Stomach (tissue), 8 donors: ENCODE measurements at regions not wholly inside any gene's neighbourhood (a gene's known extent, or its start where the extent isn't known, plus 50 kb on each side); places are given as distances from the start of the nearest gene placed in this dataset.

Source experiments
- DNase-seq, 2 donors: peaks; one replicate each; pipeline versions ENCODE4 v3.0.0 to v3.0.0-alpha.2; 2013 to 2019
- H3K27ac ChIP-seq, 5 donors: fragments of 200-600 bp in 4 of 5; sonication (generic) in 4 of 5; one replicate each; pipeline ENCODE4 v1.5.1; 2013 to 2019; ENCODE audit warnings: mild to moderate bottlenecking in 1 of 5, moderate library complexity in 1 of 5
- H3K27me3 ChIP-seq, 3 donors: fragments of 200-600 bp; sonication (generic); one replicate each; pipeline ENCODE4 v1.5.1; 2017 to 2019; ENCODE audit warnings: mixed run types in 1 of 3
- H3K36me3 ChIP-seq, 4 donors: fragments of 200-600 bp; sonication (generic); 1 replicate in 3 of 4; 2 replicates in 1 of 4; pipeline ENCODE4 v1.5.1; 2016 to 2019
- H3K4me1 ChIP-seq, 4 donors: fragments of 200-600 bp; sonication (generic); one replicate each; pipeline ENCODE4 v1.5.1; 2016 to 2019
- H3K4me3 ChIP-seq, 4 donors: fragments of 200-600 bp; sonication (generic) in 3 of 4; one replicate each; pipeline ENCODE4 v1.5.1; 2016 to 2019; ENCODE audit warnings: mild to moderate bottlenecking in 1 of 4
- H3K9me3 ChIP-seq, 4 donors: fragments of 200-600 bp; sonication (generic); one replicate each; pipeline ENCODE4 v1.5.1; 2016 to 2019
- CTCF ChIP-seq, 7 experiments: fragments of 450-650 bp in 4 of 7; fragments of 200-600 bp in 3 of 7; sonication (generic) in 3 of 7; IDR thresholded peaks; one replicate each; pipeline ENCODE4 v1.5.1; 2016 to 2019; ENCODE audit warnings: antibody characterized with exemption in 7 of 7, control low read depth in 2 of 7, mild to moderate bottlenecking in 1 of 7
- EP300 ChIP-seq: sonication (generic); formaldehyde crosslinking; IDR thresholded peaks from one replicate; pipeline ENCODE4 v1.6.1; 2017; ENCODE audit warnings: antibody characterized with exemption
- POLR2A ChIP-seq, 4 donors: fragments of 450-650 bp; IDR thresholded peaks; one replicate each; pipeline ENCODE4 v1.6.1; 2016; ENCODE audit warnings: antibody characterized with exemption in 4 of 4, control low read depth in 2 of 4, mild to moderate bottlenecking in 1 of 4, moderate library complexity in 1 of 4
- POLR2AphosphoS5 ChIP-seq, 3 donors: sonication (generic); formaldehyde crosslinking; IDR thresholded peaks; one replicate each; pipeline ENCODE4 v1.6.1; 2016; ENCODE audit warnings: antibody characterized with exemption in 3 of 3
- WGBS, 5 donors: extraction: QIAGEN DNeasy Blood & Tissue Kit in 3 of 5; methylation state at CpG; one replicate each; pipeline versions ENCODE4 v1.1.5 to v1.1.7; 2013 to 2018; 5-methylcytosine and 5-hydroxymethylcytosine counted together
- intact Hi-C: fragments of 100-400 bp; cut with DNase I; formaldehyde crosslinking; loops from one replicate; pipeline ENCODE4 v1.15.1; 2023; ENCODE audit warnings: low total_unique reads
- donor health status: healthy with polysubstance abuse.
- donor health status: Bipolar disorder and iron deficiency.
- donor health status: healthy.

DNA sequence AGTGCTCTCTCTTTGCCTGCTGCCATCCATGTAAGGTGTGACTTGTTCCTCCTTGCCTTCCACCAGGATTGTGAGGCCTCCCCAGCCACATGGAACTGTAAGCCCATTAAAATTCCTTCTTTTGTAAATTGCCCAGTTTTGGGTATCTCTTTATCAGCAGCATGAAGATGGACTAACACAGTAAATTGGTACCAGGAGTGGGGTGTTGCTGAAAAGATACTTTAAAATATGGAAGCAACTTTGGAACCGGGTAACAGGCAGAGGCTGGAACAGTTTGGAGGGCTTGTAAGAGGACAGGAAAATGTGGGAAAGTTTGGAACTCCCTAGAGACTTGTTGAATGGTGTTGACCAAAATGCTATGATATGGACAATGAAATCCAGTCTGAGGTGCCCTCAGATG is 63.8 kb upstream of the PPP1R9A start:
- H3K9me3 ChIP-seq = peaks cover 13 to 60% (median 42%) of the 10 kb centered on the region in 4 donors
- no peak overlapping the region for H3K4me3 ChIP-seq
- DNase-seq = no peak
- TF ChIP-seq EP300 (no peak), CTCF (IDR thresholded peaks at IDR 0.05) (no peak), POLR2A (IDR thresholded peaks at IDR 0.05) (no peak), POLR2AphosphoS5 (IDR thresholded peaks at IDR 0.05) (no peak)
- no peak overlapping the region for H3K27ac ChIP-seq
- H3K27me3 ChIP-seq = no peaks in the 10 kb centered on the region
- 88 to 100% (median 95%) methylated on average over 1 of the region's 1 CpG for WGBS, 5 donors
- H3K4me1 ChIP-seq = no peaks in the 10 kb centered on the region
- no peaks in the 10 kb centered on the region for H3K36me3 ChIP-seq
- intact Hi-C loops = no loop called here

DNA sequence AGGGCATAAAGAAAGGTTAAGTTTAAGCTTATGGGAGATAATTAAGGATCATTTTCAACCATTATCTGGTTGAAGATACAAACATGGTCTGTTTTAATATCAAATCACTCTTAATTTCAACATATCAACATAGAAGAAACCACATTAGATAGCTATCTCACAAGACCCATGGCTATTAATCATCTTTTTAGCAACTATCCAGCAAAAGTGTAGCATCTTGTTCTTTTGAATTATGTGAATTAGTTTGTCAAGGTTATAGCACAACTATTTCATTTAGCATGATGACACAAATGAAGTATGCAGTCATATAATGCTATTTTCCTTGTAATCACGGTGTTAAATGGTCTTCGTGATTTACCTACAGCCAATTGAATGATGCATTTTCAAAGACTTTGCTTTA is 58.9 kb upstream of the PPP1R9A start:
- no peaks in the 10 kb centered on the region for H3K36me3 ChIP-seq
- H3K27ac ChIP-seq = no peak overlapping the region
- H3K4me3 ChIP-seq = no peak overlapping the region
- H3K27me3 ChIP-seq = no peaks in the 10 kb centered on the region
- peaks cover 3 to 28% (median 19%) of the 10 kb centered on the region in 4 donors for H3K9me3 ChIP-seq
- TF ChIP-seq POLR2AphosphoS5 (IDR thresholded peaks at IDR 0.05) (no peak), POLR2A (IDR thresholded peaks at IDR 0.05) (no peak), EP300 (no peak), CTCF (IDR thresholded peaks at IDR 0.05) (no peak)
- WGBS, 5 donors = 93 to 98% (median 95%) methylated on average over 2 of the region's 2 CpGs
- DNase-seq = no peak
- no peaks in the 10 kb centered on the region for H3K4me1 ChIP-seq
- intact Hi-C loops = no loop called here

DNA sequence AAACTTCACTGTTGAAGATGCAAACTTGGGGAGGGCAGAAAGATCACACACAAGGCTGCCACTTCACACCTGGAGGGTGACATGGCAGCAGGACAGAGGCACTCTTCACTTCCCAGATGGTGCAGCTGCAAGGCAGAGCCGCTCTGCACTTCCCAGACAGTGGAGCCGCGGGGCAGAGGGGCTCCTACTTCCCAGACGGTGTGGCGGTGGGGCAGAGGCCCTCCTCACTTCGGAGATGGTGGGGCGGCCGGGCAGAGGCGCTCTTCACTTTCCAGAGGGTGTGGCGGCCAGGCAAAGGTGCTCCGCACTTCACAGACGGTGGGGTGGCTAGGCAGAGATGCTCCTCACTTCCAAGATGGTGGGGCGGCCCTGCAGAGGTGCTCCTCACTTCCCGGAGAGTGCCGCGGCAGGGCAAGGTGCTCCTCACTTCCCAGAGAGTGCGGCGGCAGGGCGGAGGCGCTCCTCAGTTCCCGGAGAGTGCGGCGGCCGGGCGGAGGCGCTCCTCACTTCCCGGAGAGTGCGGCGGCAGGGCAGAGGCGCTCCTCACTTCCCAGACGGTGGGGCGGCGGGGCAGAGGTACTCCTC is 58.3 kb upstream of the PPP1R9A start:
- Histone ChIP-seq H3K27me3 (no peaks in the 10 kb centered on the region), H3K9me3 (peaks cover 3 to 22% (median 13%) of the 10 kb centered on the region in 4 donors), H3K4me1 (no peaks in the 10 kb centered on the region), H3K36me3 (no peaks in the 10 kb centered on the region), H3K4me3 (no peak overlapping the region), H3K27ac (no peak overlapping the region)
- TF ChIP-seq POLR2A (IDR thresholded peaks at IDR 0.05) (no peak), EP300 (no peak), POLR2AphosphoS5 (IDR thresholded peaks at IDR 0.05) (no peak), CTCF (IDR thresholded peaks at IDR 0.05) (no peak)
- intact Hi-C loops = no loop called here
- DNase-seq = no peak
- WGBS, 5 donors = 81 to 96% (median 90%) methylated on average over 27 to 33 of the region's 33 CpGs

DNA sequence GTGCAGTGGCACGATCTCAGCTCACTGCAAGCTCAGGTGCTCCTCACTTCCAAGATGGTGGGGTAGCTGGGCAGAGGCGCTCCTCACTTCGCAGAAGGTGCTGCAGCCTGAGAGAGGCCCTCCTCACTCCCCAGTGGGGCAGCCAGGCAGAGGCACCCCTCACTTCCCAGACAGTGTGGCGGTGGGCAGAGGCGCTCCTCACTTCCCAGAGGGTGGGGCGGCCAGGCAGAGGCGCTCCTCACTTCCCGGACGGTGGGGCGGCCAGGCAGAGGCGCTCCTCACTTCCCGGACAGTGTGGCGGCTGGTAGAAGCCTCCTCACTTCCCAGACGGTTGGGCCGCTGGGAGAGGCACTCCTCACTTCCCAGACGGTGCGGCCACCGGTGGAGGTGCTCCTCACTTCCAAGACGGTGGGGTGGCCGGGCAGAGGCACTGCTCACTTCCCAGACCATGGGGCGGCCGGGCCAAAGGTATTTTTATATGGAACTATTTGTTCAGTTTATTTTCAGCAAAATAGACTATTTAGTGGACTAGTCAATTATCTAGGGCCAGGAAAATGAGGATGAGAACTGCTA is 57.7 kb upstream of the PPP1R9A start:
- TF ChIP-seq POLR2A (IDR thresholded peaks at IDR 0.05) (no peak), EP300 (no peak), CTCF (IDR thresholded peaks at IDR 0.05) (no peak), POLR2AphosphoS5 (IDR thresholded peaks at IDR 0.05) (no peak)
- 87 to 96% (median 92%) methylated on average over 13 to 22 of the region's 22 CpGs for WGBS, 5 donors
- H3K27ac ChIP-seq = no peak overlapping the region
- H3K4me3 ChIP-seq = no peak overlapping the region
- intact Hi-C loops = no loop called here
- H3K36me3 ChIP-seq = no peaks in the 10 kb centered on the region
- DNase-seq = no peak
- H3K9me3 ChIP-seq = peaks cover 0 to 16% (median 7%) of the 10 kb centered on the region in 4 donors
- no peaks in the 10 kb centered on the region for H3K27me3 ChIP-seq
- H3K4me1 ChIP-seq = no peaks in the 10 kb centered on the region
